Thyroid gland (tissue), 4 donors: ENCODE measurements at regions not wholly inside any gene's neighbourhood (a gene's known extent, or its start where the extent isn't known, plus 50 kb on each side); places are given as distances from the start of the nearest gene placed in this dataset.

Experiments used
- DNase-seq, 2 donors: peaks; one replicate each; pipeline ENCODE4 v3.0.0-alpha.2; 2019
- H3K27ac ChIP-seq, 3 donors: fragments of 200-600 bp; sonication (generic); 1 replicate in 2 of 3; 2 replicates in 1 of 3; pipeline ENCODE4 v1.5.1; 2016 to 2019; ENCODE audit warnings: mild to moderate bottlenecking in 1 of 3, moderate library complexity in 1 of 3
- H3K27me3 ChIP-seq: fragments of 200-600 bp; sonication (generic); one replicate; pipeline ENCODE4 v1.5.1; 2019
- H3K36me3 ChIP-seq, 2 donors: fragments of 200-600 bp; sonication (generic); one replicate each; pipeline ENCODE4 v1.5.1; 2016 to 2019
- H3K4me1 ChIP-seq, 2 donors: fragments of 200-600 bp; sonication (generic); one replicate each; pipeline ENCODE4 v1.5.1; 2017 to 2019
- H3K4me3 ChIP-seq, 3 donors: fragments of 200-600 bp; sonication (generic); replicated peaks in 1 of 3; 1 replicate in 2 of 3; 2 replicates in 1 of 3; pipeline ENCODE4 v1.5.1; 2016; ENCODE audit warnings: mild to moderate bottlenecking in 1 of 3
- H3K9me3 ChIP-seq: fragments of 200-600 bp; sonication (generic); one replicate; pipeline ENCODE4 v1.5.1; 2017
- CTCF ChIP-seq, 6 experiments: fragments of 200-600 bp in 3 of 6; fragments of 450-650 bp in 3 of 6; sonication (generic) in 3 of 6; IDR thresholded peaks; one replicate each; pipeline ENCODE4 v1.5.1; 2016 to 2019; ENCODE audit warnings: antibody characterized with exemption in 6 of 6, mild to moderate bottlenecking in 2 of 6, inconsistent platforms in 1 of 6, moderate library complexity in 1 of 6
- POLR2A ChIP-seq, 2 donors: fragments of 450-650 bp; IDR thresholded peaks; one replicate each; pipeline ENCODE4 v1.6.1; 2017; ENCODE audit warnings: antibody characterized with exemption in 2 of 2, mild to moderate bottlenecking in 2 of 2, moderate library complexity in 1 of 2
- WGBS, 2 donors: methylation state at CpG; one replicate each; pipeline ENCODE4 v1.1.5; 2017; 5-methylcytosine and 5-hydroxymethylcytosine counted together
- intact Hi-C: fragments of 100-400 bp; cut with DNase I; formaldehyde crosslinking; loops from one replicate; pipeline ENCODE4 v1.15.1; 2023

- no peak for DNase-seq
- intact Hi-C loops = no loop called here
Measured at GRCh38 chr22:49507607-49508292, 319.9 kb downstream of the BRD1 start.

GRCh38 chr22:49506010-49506400 is 321.7 kb downstream of the BRD1 start:
- 91% methylated on average over 6 of the region's 6 CpGs for WGBS, 2 donors
- TF ChIP-seq CTCF (IDR thresholded peaks at IDR 0.05) (no peak), POLR2A (IDR thresholded peaks at IDR 0.05) (no peak)
- H3K36me3 ChIP-seq = no peaks in the 10 kb centered on the region
- H3K4me1 ChIP-seq = no peaks in the 10 kb centered on the region
- no peaks in the 10 kb centered on the region for H3K27me3 ChIP-seq
- H3K4me3 ChIP-seq = no peak overlapping the region
- intact Hi-C loops = no loop called here
- no peaks in the 10 kb centered on the region for H3K9me3 ChIP-seq
- no peak overlapping the region for H3K27ac ChIP-seq
- no peak for DNase-seq

More at GRCh38 chr22:49507607-49508292, 319.9 kb downstream of the BRD1 start:
- WGBS, 2 donors = 88 to 94% methylated on average over 22 of the region's 22 CpGs
- H3K9me3 ChIP-seq = no peaks in the 10 kb centered on the region
- TF ChIP-seq CTCF (IDR thresholded peaks at IDR 0.05) (no peak), POLR2A (IDR thresholded peaks at IDR 0.05) (no peak)
- H3K27me3 ChIP-seq = no peaks in the 10 kb centered on the region
- no peaks in the 10 kb centered on the region for H3K36me3 ChIP-seq
- H3K4me1 ChIP-seq = no peaks in the 10 kb centered on the region
- no peak overlapping the region for H3K27ac ChIP-seq
- H3K4me3 ChIP-seq = no peak overlapping the region

- Histone ChIP-seq H3K36me3 (no peaks in the 10 kb centered on the region), H3K27ac (no peak overlapping the region), H3K27me3 (no peaks in the 10 kb centered on the region), H3K4me3 (no peak overlapping the region), H3K4me1 (no peaks in the 10 kb centered on the region), H3K9me3 (no peaks in the 10 kb centered on the region)
- intact Hi-C loops = no loop called here
- WGBS, 2 donors = 93 to 96% methylated on average over 7 of the region's 7 CpGs
- TF ChIP-seq CTCF (IDR thresholded peaks at IDR 0.05) = no peak
- TF ChIP-seq POLR2A (IDR thresholded peaks at IDR 0.05) = no peak
- no peak for DNase-seq
Measured at GRCh38 chr22:49505337-49506009, 322.2 kb downstream of the BRD1 start.

GRCh38 chr22:49503896-49504521 is 323.7 kb downstream of the BRD1 start:
- WGBS, 2 donors = 84 to 91% methylated on average over 5 to 6 of the region's 6 CpGs
- no peaks in the 10 kb centered on the region for H3K27me3 ChIP-seq
- H3K9me3 ChIP-seq = no peaks in the 10 kb centered on the region
- intact Hi-C loops = no loop called here
- no peaks in the 10 kb centered on the region for H3K4me1 ChIP-seq
- TF ChIP-seq POLR2A (IDR thresholded peaks at IDR 0.05) (no peak), CTCF (IDR thresholded peaks at IDR 0.05) (no peak)
- H3K36me3 ChIP-seq = no peaks in the 10 kb centered on the region
- H3K4me3 ChIP-seq = no peak overlapping the region
- no peak for DNase-seq
- H3K27ac ChIP-seq = no peak overlapping the region

GRCh38 chr22:49503321-49503720 is 324.4 kb downstream of the BRD1 start:
- intact Hi-C loops = no loop called here

More at GRCh38 chr22:49503321-49503720, 324.4 kb downstream of the BRD1 start:
- Histone ChIP-seq H3K4me1 (no peaks in the 10 kb centered on the region), H3K9me3 (no peaks in the 10 kb centered on the region), H3K27me3 (no peaks in the 10 kb centered on the region), H3K36me3 (no peaks in the 10 kb centered on the region), H3K4me3 (no peak overlapping the region), H3K27ac (no peak overlapping the region)
- DNase-seq = no peak
- WGBS, 2 donors = 88 to 89% methylated on average over 1 of the region's 1 CpG
- TF ChIP-seq CTCF (IDR thresholded peaks at IDR 0.05) (no peak), POLR2A (IDR thresholded peaks at IDR 0.05) (no peak)
